HG02938 (cell line): ENCODE measurements at regions not wholly inside any gene's neighbourhood (a gene's known extent, or its start where the extent isn't known, plus 50 kb on each side); places are given as distances from the start of the nearest gene placed in this dataset.

Experiments
- ATAC-seq: cut with Tn5 transposase; IDR thresholded peaks from one replicate; pipeline ENCODE4 v1.9.1; 2021; ENCODE audit warnings: mild to moderate bottlenecking, moderate library complexity; ENCODE audit not compliant: unreplicated experiment

- no peak for ATAC-seq
These were observed 76.8 kb upstream of the PELI1 start for GRCh38 chr2:64220894-64221617.

- ATAC-seq = no peak
These were observed 77.7 kb upstream of the PELI1 start for GRCh38 chr2:64221935-64222334.

- no peak for ATAC-seq
These were observed 78.1 kb upstream of the PELI1 start for GRCh38 chr2:64222351-64222750.

GRCh38 chr2:64223055-64223454 is 78.8 kb upstream of the PELI1 start:
- no peak for ATAC-seq

- ATAC-seq = no peak
These were observed 81.3 kb upstream of the PELI1 start for GRCh38 chr2:64225491-64225890.

GRCh38 chr2:64226611-64227010 is 82.4 kb upstream of the PELI1 start:
- no peak for ATAC-seq

- no peak for ATAC-seq
These were observed 83.4 kb upstream of the PELI1 start for GRCh38 chr2:64227603-64228125.

- peak; percentile 92 for ATAC-seq
These were observed 84.0 kb upstream of the PELI1 start for GRCh38 chr2:64228126-64228678.

- ATAC-seq = no peak
These were observed 84.7 kb upstream of the PELI1 start for GRCh38 chr2:64228918-64229317.

- ATAC-seq = no peak
These were observed 86.3 kb upstream of the PELI1 start for GRCh38 chr2:64230540-64230939.

GRCh38 chr2:64232266-64232665 is 88.0 kb upstream of the PELI1 start:
- ATAC-seq = no peak

GRCh38 chr2:64233376-64233922 is 89.2 kb upstream of the PELI1 start:
- no peak for ATAC-seq

- no peak for ATAC-seq
These were observed 89.9 kb upstream of the PELI1 start for GRCh38 chr2:64234150-64234549.

- peak; percentile 85 for ATAC-seq
These were observed 90.6 kb upstream of the PELI1 start for GRCh38 chr2:64234785-64235184.

GRCh38 chr2:64237266-64237665 is 93.0 kb upstream of the PELI1 start:
- ATAC-seq = no peak

GRCh38 chr2:64238799-64239198 is 94.6 kb upstream of the PELI1 start:
- no peak for ATAC-seq

GRCh38 chr2:64243081-64244036 is 99.1 kb upstream of the PELI1 start:
- ATAC-seq = no peak

- ATAC-seq = no peak
These were observed 99.8 kb upstream of the PELI1 start for GRCh38 chr2:64244037-64244416.

GRCh38 chr2:64245631-64246030 is 101.4 kb upstream of the PELI1 start:
- ATAC-seq = no peak

GRCh38 chr2:64246962-64247361 is 102.7 kb upstream of the PELI1 start:
- ATAC-seq = no peak

- ATAC-seq = no peak
These were observed 105.2 kb upstream of the PELI1 start for GRCh38 chr2:64249426-64249825.
